H9 (cell line): ENCODE measurements at regions not wholly inside any gene's neighbourhood (a gene's known extent, or its start where the extent isn't known, plus 50 kb on each side); places are given as distances from the start of the nearest gene placed in this dataset.

Experiments
- DNase-seq: peaks from one replicate; pipeline ENCODE4 v3.0.0-alpha.2; 2017
- H2AFZ ChIP-seq: one replicate; pipeline ENCODE4 v1.6.1; 2013; ENCODE audit warnings: mild to moderate bottlenecking, low read length, control low read depth, moderate library complexity
- H2AK5ac ChIP-seq: 2 replicates; pipeline ENCODE4 v1.6.1; 2013; ENCODE audit warnings: low read length, control low read depth, mixed read lengths; ENCODE audit not compliant: insufficient read length
- H2BK120ac ChIP-seq: one replicate; pipeline ENCODE4 v1.6.1; 2013; ENCODE audit warnings: low read depth, mild to moderate bottlenecking, low read length, control low read depth, inconsistent platforms; ENCODE audit not compliant: poor library complexity, severe bottlenecking
- H2BK12ac ChIP-seq: 2 replicates; pipeline ENCODE4 v1.6.1; 2013; ENCODE audit warnings: low read length, control low read depth, mixed read lengths, low read depth; ENCODE audit not compliant: insufficient read length
- H2BK15ac ChIP-seq: 2 replicates; pipeline ENCODE4 v1.6.1; 2013; ENCODE audit warnings: low read depth, low read length, control low read depth
- H2BK20ac ChIP-seq: one replicate; pipeline ENCODE4 v1.6.1; 2013; ENCODE audit warnings: low read depth, mild to moderate bottlenecking, low read length, control low read depth, inconsistent platforms; ENCODE audit not compliant: poor library complexity, severe bottlenecking
- H2BK5ac ChIP-seq: 2 replicates; pipeline ENCODE4 v1.6.1; 2013; ENCODE audit warnings: low read length, control low read depth, mixed read lengths; ENCODE audit not compliant: insufficient read length
- H3K14ac ChIP-seq: 2 replicates; pipeline ENCODE4 v1.6.1; 2013; ENCODE audit warnings: low read length, control low read depth; ENCODE audit not compliant: insufficient read depth
- H3K18ac ChIP-seq: 2 replicates; pipeline ENCODE4 v1.6.1; 2013; ENCODE audit warnings: low read depth, mild to moderate bottlenecking, mixed read lengths, low read length, control low read depth; ENCODE audit not compliant: insufficient read length
- H3K23ac ChIP-seq: 2 replicates; pipeline ENCODE4 v1.6.1; 2013; ENCODE audit warnings: low read length, control low read depth, mixed read lengths, low read depth; ENCODE audit not compliant: insufficient read length
- H3K23me2 ChIP-seq: 2 replicates; pipeline ENCODE4 v1.6.1; 2013; ENCODE audit warnings: low read depth, mild to moderate bottlenecking, mixed read lengths, low read length, control low read depth; ENCODE audit not compliant: insufficient read length, poor library complexity, severe bottlenecking
- H3K27ac ChIP-seq: 2 replicates; pipeline ENCODE4 v1.5.1; 2013; ENCODE audit warnings: low read length, control low read depth, mixed read lengths, low read depth; ENCODE audit not compliant: insufficient read length
- H3K27me3 ChIP-seq: 2 replicates; pipeline ENCODE4 v1.6.1; 2013; ENCODE audit warnings: low read length, control low read depth, inconsistent platforms; ENCODE audit not compliant: insufficient read depth
- H3K4ac ChIP-seq: 2 replicates; pipeline ENCODE4 v1.6.1; 2013; ENCODE audit warnings: low read depth, mild to moderate bottlenecking, control low read depth, inconsistent platforms, low read length, moderate library complexity
- H3K4me1 ChIP-seq: 2 replicates; pipeline ENCODE4 v1.6.1; 2013; ENCODE audit warnings: low read length, control low read depth, inconsistent platforms; ENCODE audit not compliant: insufficient read depth
- H3K4me2 ChIP-seq: 2 replicates; pipeline ENCODE4 v1.6.1; 2013; ENCODE audit warnings: low read length, control low read depth, mixed read lengths; ENCODE audit not compliant: insufficient read length, insufficient read depth
- H3K56ac ChIP-seq: 2 replicates; pipeline ENCODE4 v1.6.1; 2013; ENCODE audit warnings: low read depth, mild to moderate bottlenecking, mixed read lengths, low read length, control low read depth; ENCODE audit not compliant: insufficient read length
- H3K79me1 ChIP-seq: 2 replicates; pipeline ENCODE4 v1.6.1; 2013; ENCODE audit warnings: low read depth, mild to moderate bottlenecking, moderate library complexity, low read length, control low read depth, inconsistent platforms; ENCODE audit not compliant: insufficient read depth, poor library complexity, severe bottlenecking
- H3K79me2 ChIP-seq: 2 replicates; pipeline ENCODE4 v1.6.1; 2013; ENCODE audit warnings: low read length, control low read depth, inconsistent platforms; ENCODE audit not compliant: insufficient read depth
- H3K9ac ChIP-seq: 2 replicates; pipeline ENCODE4 v1.6.1; 2013; ENCODE audit warnings: low read length, control low read depth, mixed read lengths; ENCODE audit not compliant: insufficient read length; ENCODE audit errors: extremely low read depth
- H3K9me3 ChIP-seq: one replicate; pipeline ENCODE4 v1.6.1; 2013; ENCODE audit warnings: low read depth, low read length, inconsistent platforms; ENCODE audit not compliant: control insufficient read depth
- H3T11ph ChIP-seq: one replicate; pipeline ENCODE4 v1.6.1; 2013; ENCODE audit warnings: mild to moderate bottlenecking, low read length, control low read depth, inconsistent platforms
- H4K20me1 ChIP-seq: one replicate; pipeline ENCODE4 v1.6.1; 2013; ENCODE audit not compliant: control insufficient read depth, insufficient read length, insufficient read depth
- H4K5ac ChIP-seq: 2 replicates; pipeline ENCODE4 v1.6.1; 2013; ENCODE audit warnings: low read depth, mild to moderate bottlenecking, mixed read lengths, low read length, control low read depth; ENCODE audit not compliant: insufficient read length
- H4K8ac ChIP-seq: replicated peaks from 2 replicates; pipeline ENCODE4 v1.6.1; 2013; ENCODE audit warnings: low read length, control low read depth, mixed read lengths, low read depth; ENCODE audit not compliant: insufficient read length
- H4K91ac ChIP-seq: 2 replicates; pipeline ENCODE4 v1.6.1; 2013; ENCODE audit warnings: low read depth, mild to moderate bottlenecking, moderate library complexity, mixed read lengths, low read length, control low read depth; ENCODE audit not compliant: insufficient read length
- H3K27ac Mint-ChIP-seq, 3 experiments: 2 replicates in 2 of 3; 3 replicates in 1 of 3; pipeline ENCODE4 v1.8.0; 2020 to 2021; ENCODE audit warnings: mixed read lengths in 3 of 3, mild to moderate bottlenecking in 1 of 3, moderate library complexity in 1 of 3
- H3K27me3 Mint-ChIP-seq: 2 replicates; pipeline ENCODE4 v1.8.0; 2021; ENCODE audit warnings: low read depth, mild to moderate bottlenecking, moderate library complexity, mixed read lengths
- H3K36me3 Mint-ChIP-seq, 3 experiments: 2 replicates in 2 of 3; 3 replicates in 1 of 3; pipeline ENCODE4 v1.8.0; 2020 to 2021; ENCODE audit warnings: low read depth in 3 of 3, mixed read lengths in 3 of 3; ENCODE audit not compliant: insufficient read depth in 1 of 3
- H3K4me1 Mint-ChIP-seq, 2 experiments: 2 replicates each; pipeline ENCODE4 v1.8.0; 2020; ENCODE audit warnings: mixed read lengths in 2 of 2
- H3K4me3 Mint-ChIP-seq, 2 experiments: 2 replicates in 1 of 2; 3 replicates in 1 of 2; pipeline ENCODE4 v1.8.0; 2020 to 2021; ENCODE audit warnings: mild to moderate bottlenecking in 2 of 2, mixed read lengths in 2 of 2, moderate library complexity in 1 of 2
- H3K9me3 Mint-ChIP-seq, 2 experiments: 2 replicates in 1 of 2; 3 replicates in 1 of 2; pipeline ENCODE4 v1.8.0; 2020; ENCODE audit warnings: mild to moderate bottlenecking in 2 of 2, mixed read lengths in 2 of 2, moderate library complexity in 1 of 2
- CTCF ChIP-seq: fragments of 200-600 bp; sonication (generic); conservative IDR thresholded peaks from 3 replicates; pipeline ENCODE4 v1.8.0; 2021; ENCODE audit warnings: antibody characterized with exemption, mild to moderate bottlenecking
- WGBS: extraction: QIAGEN DNeasy Blood & Tissue Kit; methylation state at CpG from one replicate; pipeline ENCODE4 v1.1.7; 2013; ENCODE audit warnings: missing lambda C conversion rate, low lambda C conversion rate, mixed read lengths; ENCODE audit not compliant: insufficient read length; ENCODE audit errors: extremely low coverage; 5-methylcytosine and 5-hydroxymethylcytosine counted together

- H2BK20ac ChIP-seq: no peak overlapping the region
- no CpG with 5 or more reads among the region's 4 CpGs for WGBS
- no peaks in the 10 kb centered on the region for H3K79me1 ChIP-seq
- H3K27ac ChIP-seq: no peak overlapping the region
- H2BK12ac ChIP-seq: no peak overlapping the region
- no peak overlapping the region for H3K56ac ChIP-seq
- H4K8ac ChIP-seq: no peak overlapping the region
- no peak overlapping the region; a peak in 1 of 5 replicates for H3K4me3 Mint-ChIP-seq
- no peak overlapping the region for H3K4me2 ChIP-seq
- DNase-seq: no peak
- peaks cover 6% of the 10 kb centered on the region in 2 experiments for H3K9me3 Mint-ChIP-seq
- no peaks in the 10 kb centered on the region for H3K79me2 ChIP-seq
- no peak overlapping the region for H4K5ac ChIP-seq
- no peak for TF ChIP-seq CTCF
- no peak overlapping the region for H3K23ac ChIP-seq
- peaks cover 0 to under 1% (median 0%) of the 10 kb centered on the region in 3 experiments; a peak in 1 of 7 replicates for H3K36me3 Mint-ChIP-seq
- no peak overlapping the region for H3K14ac ChIP-seq
- no peaks in the 10 kb centered on the region for H3K27me3 ChIP-seq
- H3K27me3 Mint-ChIP-seq: peaks cover 3% of the 10 kb centered on the region; the same call in 1 of the 2 replicates
- H2AK5ac ChIP-seq: no peak overlapping the region
- no peaks in the 10 kb centered on the region for H3K9me3 ChIP-seq
- H3K4me1 ChIP-seq: no peaks in the 10 kb centered on the region
- no peak overlapping the region for H3T11ph ChIP-seq
- H2BK5ac ChIP-seq: no peak overlapping the region
- H3K18ac ChIP-seq: no peak overlapping the region
- H3K4ac ChIP-seq: no peak overlapping the region
- H3K9ac ChIP-seq: no peak overlapping the region
- peaks cover 3% of the 10 kb centered on the region for H3K23me2 ChIP-seq
- H4K91ac ChIP-seq: no peak overlapping the region
- no peaks in the 10 kb centered on the region for H3K4me1 Mint-ChIP-seq
- no peak overlapping the region for H2AFZ ChIP-seq
- no peak overlapping the region for H3K27ac Mint-ChIP-seq
- no peak overlapping the region for H2BK15ac ChIP-seq
- H4K20me1 ChIP-seq: no peaks in the 10 kb centered on the region
- no peak overlapping the region for H2BK120ac ChIP-seq
These were observed 139.0 kb upstream of the GDF10 start for GRCh38 chr10:47160967-47161366.
